C4-2B (cell line): ENCODE measurements at regions not wholly inside any gene's neighbourhood (a gene's known extent, or its start where the extent isn't known, plus 50 kb on each side); places are given as distances from the start of the nearest gene placed in this dataset.

Experiments
- H3K27ac ChIP-seq: fragments of 450-650 bp; 2 replicates; pipeline ENCODE4 v1.5.1; 2017
- ZFX ChIP-seq: fragments of 450-650 bp; IDR thresholded peaks from 2 replicates; pipeline ENCODE4 v1.6.1; 2017
- TF ChIP-seq, protein P1 (sequence below): fragments of 450-650 bp; conservative IDR thresholded peaks from 2 replicates; pipeline ENCODE4 v1.5.1; 2017; ENCODE audit warnings: mild to moderate bottlenecking

DNA sequence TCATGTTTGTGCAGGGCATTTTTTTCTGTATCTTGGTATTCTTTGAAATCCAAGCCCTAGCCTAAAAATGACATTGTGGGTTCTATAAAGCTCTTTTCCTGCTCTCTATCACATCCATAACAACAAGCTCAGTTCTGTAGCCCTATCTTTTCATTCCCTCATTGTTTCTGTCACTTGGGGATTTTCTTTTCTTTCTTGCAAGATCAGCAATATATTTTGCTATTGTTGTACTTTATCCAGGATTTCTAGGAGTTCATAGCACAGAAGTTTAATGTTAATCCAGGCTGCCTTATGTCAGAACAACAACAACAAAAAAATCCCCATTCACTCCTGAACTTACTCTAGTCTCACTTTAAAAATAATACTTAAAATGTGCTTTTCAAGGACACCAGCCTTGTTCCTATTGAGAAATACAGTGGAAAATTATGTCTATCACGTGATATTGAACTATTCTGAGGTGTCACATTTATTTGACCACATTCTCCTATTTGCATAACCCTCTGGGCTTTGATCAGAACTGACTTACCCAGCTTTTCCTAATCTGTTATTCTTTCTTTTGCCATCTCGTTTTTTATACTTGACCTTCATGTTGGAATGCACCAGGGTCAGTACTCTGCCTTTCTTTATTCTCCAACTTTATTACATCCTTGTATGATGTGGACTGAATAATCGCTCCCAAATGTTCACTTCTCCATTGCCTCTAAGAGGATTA lies 112.8 kb downstream of the MAGEB5 start:
- TF ChIP-seq, protein P1, sequence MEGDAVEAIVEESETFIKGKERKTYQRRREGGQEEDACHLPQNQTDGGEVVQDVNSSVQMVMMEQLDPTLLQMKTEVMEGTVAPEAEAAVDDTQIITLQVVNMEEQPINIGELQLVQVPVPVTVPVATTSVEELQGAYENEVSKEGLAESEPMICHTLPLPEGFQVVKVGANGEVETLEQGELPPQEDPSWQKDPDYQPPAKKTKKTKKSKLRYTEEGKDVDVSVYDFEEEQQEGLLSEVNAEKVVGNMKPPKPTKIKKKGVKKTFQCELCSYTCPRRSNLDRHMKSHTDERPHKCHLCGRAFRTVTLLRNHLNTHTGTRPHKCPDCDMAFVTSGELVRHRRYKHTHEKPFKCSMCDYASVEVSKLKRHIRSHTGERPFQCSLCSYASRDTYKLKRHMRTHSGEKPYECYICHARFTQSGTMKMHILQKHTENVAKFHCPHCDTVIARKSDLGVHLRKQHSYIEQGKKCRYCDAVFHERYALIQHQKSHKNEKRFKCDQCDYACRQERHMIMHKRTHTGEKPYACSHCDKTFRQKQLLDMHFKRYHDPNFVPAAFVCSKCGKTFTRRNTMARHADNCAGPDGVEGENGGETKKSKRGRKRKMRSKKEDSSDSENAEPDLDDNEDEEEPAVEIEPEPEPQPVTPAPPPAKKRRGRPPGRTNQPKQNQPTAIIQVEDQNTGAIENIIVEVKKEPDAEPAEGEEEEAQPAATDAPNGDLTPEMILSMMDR: no peak
- TF ChIP-seq ZFX: no peak
- no peak overlapping the region for H3K27ac ChIP-seq

DNA sequence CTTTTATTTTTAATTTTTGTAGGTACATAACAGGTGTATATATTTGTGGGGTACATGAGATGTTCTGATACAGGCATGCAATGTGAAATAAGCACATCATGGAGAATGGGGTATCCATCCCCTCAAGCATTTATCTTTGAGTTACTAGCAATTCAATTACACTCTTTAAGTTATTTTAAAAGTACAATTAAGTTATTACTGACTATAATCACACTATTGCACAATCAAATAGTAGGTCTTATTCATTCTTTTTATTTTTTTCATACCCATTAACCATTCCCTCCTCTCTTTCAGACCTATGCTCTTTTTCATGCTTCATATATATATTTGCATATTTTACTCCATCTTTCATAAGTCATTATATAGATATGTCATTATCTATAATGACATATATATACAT lies 93.3 kb downstream of the MAGEB5 start:
- no peak for TF ChIP-seq ZFX
- TF ChIP-seq, protein P1: no peak
- no peak overlapping the region for H3K27ac ChIP-seq

DNA sequence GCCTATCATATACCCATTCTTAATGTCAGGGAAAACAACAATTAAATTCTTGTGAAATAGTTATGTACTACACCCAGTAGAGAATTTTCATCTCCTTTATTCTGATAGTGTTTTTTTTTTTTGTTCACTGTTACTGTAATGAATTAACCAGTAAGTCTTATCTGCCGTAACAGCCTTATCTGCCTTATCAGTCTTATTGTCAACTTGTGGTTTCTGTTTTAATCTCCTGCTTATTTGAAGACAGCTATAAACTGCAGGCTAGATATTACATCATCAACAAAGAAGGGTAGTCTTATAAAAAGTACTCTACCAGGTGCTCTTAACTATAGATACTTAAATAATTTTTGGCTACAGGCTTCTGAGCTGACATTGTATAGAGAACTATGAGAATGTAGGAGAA lies 79.5 kb downstream of the MAGEB5 start:
- TF ChIP-seq, protein P1: no peak
- no peak for TF ChIP-seq ZFX

DNA sequence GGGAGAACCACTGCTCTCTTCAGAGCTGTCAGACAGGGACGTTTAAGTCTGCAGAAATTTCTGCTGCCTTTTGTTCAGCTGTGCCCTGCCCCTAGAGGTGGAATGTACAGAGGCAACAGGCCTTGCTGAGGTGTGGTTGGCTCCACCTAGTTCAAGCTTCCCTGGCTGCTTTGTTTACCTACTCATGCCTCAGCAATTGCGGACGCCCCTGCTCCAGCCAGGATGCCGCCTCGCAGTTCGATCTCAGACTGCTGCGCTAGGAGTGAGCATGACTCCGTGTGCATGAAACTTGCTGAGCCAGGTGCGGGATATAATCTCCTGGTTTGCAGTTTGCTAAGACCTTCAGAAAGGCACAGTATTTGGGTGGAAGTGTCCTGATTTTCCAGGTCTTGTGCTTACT lies 70.9 kb downstream of the MAGEB5 start:
- TF ChIP-seq, protein P1: peak; percentile 34
- TF ChIP-seq ZFX: no peak

More for the DNA sequence above, 79.5 kb downstream of the MAGEB5 start:
- no peak overlapping the region for H3K27ac ChIP-seq

More for the DNA sequence above, 70.9 kb downstream of the MAGEB5 start:
- H3K27ac ChIP-seq: 0 out of 2 replicates have a peak overlapping the region, but pooled peaks have one; percentile 10
